BJ (cell line): ENCODE measurements at regions not wholly inside any gene's neighbourhood (a gene's known extent, or its start where the extent isn't known, plus 50 kb on each side); places are given as distances from the start of the nearest gene placed in this dataset.

Source experiments
- CTCF ChIA-PET: fragments of 350-600 bp; formaldehyde crosslinking; extraction: SDS; loops from one replicate; lab custom pipeline; 2021; ENCODE audit warnings: antibody characterized with exemption, inconsistent platforms; lab: Yijun Ruan, JAX
- POLR2A ChIA-PET: fragments of 300-600 bp; sonication (Branson Sonifier 250); formaldehyde crosslinking; extraction: SDS; loops from one replicate; lab custom pipeline; 2021; ENCODE audit warnings: antibody characterized with exemption; lab: Charles Lee
- DNase-seq: peaks from one replicate; pipeline ENCODE4 v3.0.0-alpha.2; 2011; ENCODE audit warnings: low read depth
- H3K27me3 ChIP-seq: 2 replicates; pipeline ENCODE4 v1.6.0; 2011; ENCODE audit warnings: low read length; ENCODE audit not compliant: control insufficient read depth, insufficient read depth
- H3K36me3 ChIP-seq: 2 replicates; pipeline ENCODE4 v1.5.1; 2011; ENCODE audit warnings: low read length; ENCODE audit not compliant: control insufficient read depth, insufficient read depth
- H3K4me3 ChIP-seq: 2 replicates; pipeline ENCODE4 v1.5.1; 2011; ENCODE audit warnings: low read depth, mild to moderate bottlenecking, control low read depth, low read length
- CTCF ChIP-seq: IDR thresholded peaks from 2 replicates; pipeline ENCODE4 v1.5.1; 2011; ENCODE audit warnings: low read depth, mild to moderate bottlenecking, control low read depth, inconsistent platforms, low read length, moderate library complexity; ENCODE audit not compliant: insufficient read depth

GRCh38 chr4:89371614-89372013 lies 64.0 kb upstream of the GPRIN3 start:
- no peaks in the 10 kb centered on the region; the same call in 1 of the 2 replicates for H3K27me3 ChIP-seq
- POLR2A ChIA-PET: no interaction called here
- DNase-seq: no peak
- H3K36me3 ChIP-seq: no peaks in the 10 kb centered on the region
- no peak overlapping the region for H3K4me3 ChIP-seq
- TF ChIP-seq CTCF: no peak
- CTCF ChIA-PET: interaction anchor here (0.6 to 1.7 kb wide), 2 partner anchors 9 to 115 kb away, joined by 3 to 6 read pairs; no protein-coding TSS in a partner anchor

GRCh38 chr4:89369581-89369980 lies 62.0 kb upstream of the GPRIN3 start:
- Histone ChIP-seq H3K4me3 (no peak overlapping the region), H3K27me3 (no peaks in the 10 kb centered on the region; the same call in 1 of the 2 replicates), H3K36me3 (no peaks in the 10 kb centered on the region)
- ChIA-PET CTCF (no interaction called here), POLR2A (no interaction called here)
- TF ChIP-seq CTCF: no peak
- DNase-seq: no peak

DNA sequence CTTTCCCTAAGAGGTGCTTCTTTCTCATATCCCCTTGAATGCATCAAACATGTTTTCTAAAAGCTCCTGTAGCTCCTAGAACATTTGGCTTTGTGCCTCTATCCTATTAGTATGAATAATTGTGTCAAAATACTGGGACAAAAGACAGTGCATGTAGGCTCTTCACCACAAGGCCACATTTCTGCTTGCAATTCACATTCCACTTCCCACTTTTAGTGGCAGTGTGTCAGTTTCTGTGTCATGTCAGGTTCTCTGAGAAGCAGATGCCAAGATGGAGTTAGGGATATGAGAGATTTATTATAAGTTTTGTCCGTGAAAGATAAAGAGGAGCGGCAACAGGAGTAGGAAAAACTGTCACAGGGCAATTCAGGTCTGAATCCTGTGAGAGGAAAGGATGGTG lies 61.3 kb upstream of the GPRIN3 start:
- ChIA-PET CTCF (no interaction called here), POLR2A (no interaction called here)
- no peaks in the 10 kb centered on the region for H3K36me3 ChIP-seq
- H3K4me3 ChIP-seq: no peak overlapping the region
- no peak for DNase-seq
- H3K27me3 ChIP-seq: no peaks in the 10 kb centered on the region; the same call in 1 of the 2 replicates
- no peak for TF ChIP-seq CTCF

GRCh38 chr4:89365776-89366175 lies 58.2 kb upstream of the GPRIN3 start:
- TF ChIP-seq CTCF: no peak
- no peaks in the 10 kb centered on the region for H3K36me3 ChIP-seq
- no peak overlapping the region for H3K4me3 ChIP-seq
- no peaks in the 10 kb centered on the region for H3K27me3 ChIP-seq
- no peak for DNase-seq
- CTCF ChIA-PET: no interaction called here
- POLR2A ChIA-PET: no interaction called here

DNA sequence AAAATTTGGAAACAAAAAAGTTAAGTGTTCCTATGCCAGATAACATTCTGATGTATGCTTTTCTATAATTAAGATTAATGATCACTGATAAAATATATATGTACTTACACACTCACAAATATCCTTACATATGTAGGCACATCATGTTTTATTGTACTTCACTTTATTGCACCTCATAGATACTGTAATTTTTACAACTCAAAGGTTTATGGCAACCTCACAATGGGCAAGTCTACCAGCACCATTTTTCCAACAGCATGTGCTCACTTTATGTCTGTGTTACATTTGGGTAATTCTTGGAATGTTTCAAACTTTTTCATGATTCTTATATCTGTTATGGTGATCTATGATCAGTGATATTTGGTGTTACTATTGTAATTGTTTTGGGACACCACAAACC lies 57.8 kb upstream of the GPRIN3 start:
- POLR2A ChIA-PET: no interaction called here
- Histone ChIP-seq H3K36me3 (no peaks in the 10 kb centered on the region), H3K4me3 (no peak overlapping the region), H3K27me3 (no peaks in the 10 kb centered on the region)
- TF ChIP-seq CTCF: no peak
- no peak for DNase-seq
- CTCF ChIA-PET: no interaction called here
